ENCODE measurements at regions not wholly inside any gene's neighbourhood (a gene's known extent, or its start where the extent isn't known, plus 50 kb on each side); places are given as distances from the start of the nearest gene placed in this dataset.
"Not testable (repeated sequence)": the region's sequence is repeated elsewhere in the genome, so short reads cannot be mapped to it uniquely, and the experiment has no call there.

GRCh38 chr6:85347812-85348211 is 102.1 kb upstream of the NT5E start:
- H3K9me3 ChIP-seq (ENCODE audit: control insufficient read depth, low read length, poor library complexity, severe bottlenecking): no peaks in the 10 kb centered on the region
- Mint-ChIP-seq H3K4me1 (no peaks in the 10 kb centered on the region), H3K4me3 (no peak overlapping the region), H3K27me3 (peaks cover 26% of the 10 kb centered on the region), H3K27ac (no peak overlapping the region), H3K36me3 (ENCODE audit: low read depth) (no peaks in the 10 kb centered on the region)
- no peak for ATAC-seq
- DNase-seq: no peak

GRCh38 chr6:85346196-85346595 is 103.7 kb upstream of the NT5E start:
- no peaks in the 10 kb centered on the region for H3K9me3 ChIP-seq (ENCODE audit: control insufficient read depth, low read length, poor library complexity, severe bottlenecking)
- H3K27me3 Mint-ChIP-seq: peaks cover 34% of the 10 kb centered on the region
- no peaks in the 10 kb centered on the region for H3K36me3 Mint-ChIP-seq (ENCODE audit: low read depth)
- DNase-seq (no peak), ATAC-seq (no peak)
- no peaks in the 10 kb centered on the region for H3K4me1 Mint-ChIP-seq
- no peak overlapping the region for H3K4me3 Mint-ChIP-seq
- H3K27ac Mint-ChIP-seq: no peak overlapping the region

GRCh38 chr6:85344996-85345395 is 104.9 kb upstream of the NT5E start:
- Mint-ChIP-seq H3K27ac (no peak overlapping the region), H3K4me3 (no peak overlapping the region), H3K27me3 (peaks cover 41% of the 10 kb centered on the region), H3K4me1 (no peaks in the 10 kb centered on the region), H3K36me3 (ENCODE audit: low read depth) (no peaks in the 10 kb centered on the region)
- ATAC-seq (no peak), DNase-seq (no peak)
- H3K9me3 ChIP-seq (ENCODE audit: control insufficient read depth, low read length, poor library complexity, severe bottlenecking): no peaks in the 10 kb centered on the region

GRCh38 chr6:85343428-85343827 is 106.5 kb upstream of the NT5E start:
- H3K9me3 ChIP-seq (ENCODE audit: control insufficient read depth, low read length, poor library complexity, severe bottlenecking): no peaks in the 10 kb centered on the region
- Mint-ChIP-seq H3K4me3 (no peak overlapping the region), H3K36me3 (ENCODE audit: low read depth) (no peaks in the 10 kb centered on the region), H3K27ac (no peak overlapping the region), H3K4me1 (no peaks in the 10 kb centered on the region), H3K27me3 (peaks cover 36% of the 10 kb centered on the region)
- no peak for DNase-seq
- no peak for ATAC-seq

GRCh38 chr6:85329196-85329595 is 120.7 kb upstream of the NT5E start:
- H3K4me3 Mint-ChIP-seq: no peak overlapping the region
- DNase-seq: no peak
- no peaks in the 10 kb centered on the region for H3K4me1 Mint-ChIP-seq
- H3K9me3 ChIP-seq (ENCODE audit: control insufficient read depth, low read length, poor library complexity, severe bottlenecking): no peaks in the 10 kb centered on the region
- peaks cover 48% of the 10 kb centered on the region for H3K27me3 Mint-ChIP-seq
- H3K27ac Mint-ChIP-seq: no peak overlapping the region
- ATAC-seq: no peak
- no peaks in the 10 kb centered on the region for H3K36me3 Mint-ChIP-seq (ENCODE audit: low read depth)

- peaks cover 50% of the 10 kb centered on the region for H3K27me3 Mint-ChIP-seq
- H3K9me3 ChIP-seq (ENCODE audit: control insufficient read depth, low read length, poor library complexity, severe bottlenecking); H3K4me1 Mint-ChIP-seq; H3K27ac Mint-ChIP-seq; H3K4me3 Mint-ChIP-seq; H3K36me3 Mint-ChIP-seq (ENCODE audit: low read depth); DNase-seq; ATAC-seq: not testable (repeated sequence)
These were observed 124.1 kb upstream of the NT5E start for GRCh38 chr6:85325811-85326210.

GRCh38 chr6:85323435-85324040 is 126.3 kb upstream of the NT5E start:
- no peaks in the 10 kb centered on the region for H3K36me3 Mint-ChIP-seq (ENCODE audit: low read depth)
- peak; percentile 37 for ATAC-seq
- H3K4me3 Mint-ChIP-seq: no peak overlapping the region
- H3K9me3 ChIP-seq (ENCODE audit: control insufficient read depth, low read length, poor library complexity, severe bottlenecking): no peaks in the 10 kb centered on the region
- DNase-seq: peak; percentile 15 to 52 (median 29)
- H3K4me1 Mint-ChIP-seq: no peaks in the 10 kb centered on the region
- H3K27me3 Mint-ChIP-seq: peaks cover 30% of the 10 kb centered on the region
- H3K27ac Mint-ChIP-seq: no peak overlapping the region

- ATAC-seq (no peak), DNase-seq (no peak)
- Mint-ChIP-seq H3K27ac (no peak overlapping the region), H3K4me1 (no peaks in the 10 kb centered on the region), H3K36me3 (ENCODE audit: low read depth) (no peaks in the 10 kb centered on the region), H3K4me3 (no peak overlapping the region), H3K27me3 (peaks cover 30% of the 10 kb centered on the region)
- H3K9me3 ChIP-seq (ENCODE audit: control insufficient read depth, low read length, poor library complexity, severe bottlenecking): no peaks in the 10 kb centered on the region
These were observed 127.3 kb upstream of the NT5E start for GRCh38 chr6:85322446-85323105.

- H3K9me3 ChIP-seq (ENCODE audit: control insufficient read depth, low read length, poor library complexity, severe bottlenecking): no peaks in the 10 kb centered on the region
- no peak overlapping the region for H3K27ac Mint-ChIP-seq
- no peaks in the 10 kb centered on the region for H3K4me1 Mint-ChIP-seq
- H3K4me3 Mint-ChIP-seq: no peak overlapping the region
- DNase-seq (no peak), ATAC-seq (no peak)
- H3K36me3 Mint-ChIP-seq (ENCODE audit: low read depth): no peaks in the 10 kb centered on the region
- H3K27me3 Mint-ChIP-seq: peaks cover 23% of the 10 kb centered on the region
These were observed 128.0 kb upstream of the NT5E start for GRCh38 chr6:85321906-85322305.

- no peaks in the 10 kb centered on the region for H3K36me3 Mint-ChIP-seq (ENCODE audit: low read depth)
- no peak for ATAC-seq
- no peak overlapping the region for H3K27ac Mint-ChIP-seq
- H3K27me3 Mint-ChIP-seq: no peaks in the 10 kb centered on the region
- no peaks in the 10 kb centered on the region for H3K4me1 Mint-ChIP-seq
- H3K4me3 Mint-ChIP-seq: no peak overlapping the region
- H3K9me3 ChIP-seq (ENCODE audit: control insufficient read depth, low read length, poor library complexity, severe bottlenecking): no peaks in the 10 kb centered on the region
- no peak for DNase-seq
These were observed 135.3 kb upstream of the NT5E start for GRCh38 chr6:85314586-85314985.

- DNase-seq: no peak
- no peak for ATAC-seq
- H3K4me3 Mint-ChIP-seq: no peak overlapping the region
- no peaks in the 10 kb centered on the region for H3K27me3 Mint-ChIP-seq
- H3K27ac Mint-ChIP-seq: no peak overlapping the region
- no peaks in the 10 kb centered on the region for H3K9me3 ChIP-seq (ENCODE audit: control insufficient read depth, low read length, poor library complexity, severe bottlenecking)
- H3K4me1 Mint-ChIP-seq: peaks cover 2% of the 10 kb centered on the region
- H3K36me3 Mint-ChIP-seq (ENCODE audit: low read depth): no peaks in the 10 kb centered on the region
These were observed 149.3 kb upstream of the NT5E start for GRCh38 chr6:85300581-85300980.

- H3K36me3 Mint-ChIP-seq (ENCODE audit: low read depth): no peaks in the 10 kb centered on the region
- H3K27me3 Mint-ChIP-seq: no peaks in the 10 kb centered on the region
- peaks cover 2% of the 10 kb centered on the region for H3K4me1 Mint-ChIP-seq
- H3K9me3 ChIP-seq (ENCODE audit: control insufficient read depth, low read length, poor library complexity, severe bottlenecking): no peaks in the 10 kb centered on the region
- no peak for DNase-seq
- no peak overlapping the region for H3K27ac Mint-ChIP-seq
- H3K4me3 Mint-ChIP-seq: no peak overlapping the region
- no peak for ATAC-seq
These were observed 151.3 kb upstream of the NT5E start for GRCh38 chr6:85298553-85298952.

- no peak for DNase-seq
- no peak for ATAC-seq
- H3K27ac Mint-ChIP-seq: no peak overlapping the region
- no peaks in the 10 kb centered on the region for H3K36me3 Mint-ChIP-seq (ENCODE audit: low read depth)
- H3K27me3 Mint-ChIP-seq: no peaks in the 10 kb centered on the region
- H3K4me3 Mint-ChIP-seq: no peak overlapping the region
- no peaks in the 10 kb centered on the region for H3K9me3 ChIP-seq (ENCODE audit: control insufficient read depth, low read length, poor library complexity, severe bottlenecking)
- no peaks in the 10 kb centered on the region for H3K4me1 Mint-ChIP-seq
These were observed 158.6 kb upstream of the NT5E start for GRCh38 chr6:85291326-85291725.

- Mint-ChIP-seq H3K4me1 (no peaks in the 10 kb centered on the region), H3K27me3 (no peaks in the 10 kb centered on the region), H3K36me3 (ENCODE audit: low read depth) (no peaks in the 10 kb centered on the region), H3K4me3 (no peak overlapping the region), H3K27ac (no peak overlapping the region)
- no peak for DNase-seq
- no peaks in the 10 kb centered on the region for H3K9me3 ChIP-seq (ENCODE audit: control insufficient read depth, low read length, poor library complexity, severe bottlenecking)
- no peak for ATAC-seq
These were observed 162.2 kb upstream of the NT5E start for GRCh38 chr6:85287654-85288053.
